HepG2 (cell line): ENCODE measurements at regions not wholly inside any gene's neighbourhood (a gene's known extent, or its start where the extent isn't known, plus 50 kb on each side); places are given as distances from the start of the nearest gene placed in this dataset.

ENCODE experiments used
- TGIF2 ChIP-seq: IDR thresholded peaks from 2 replicates; pipeline ENCODE4 v1.6.1; 2016; ENCODE audit warnings: control low read depth, missing compliant biosample characterization
- YY1 ChIP-seq: IDR thresholded peaks from 2 replicates; pipeline ENCODE4 v1.6.1; 2011; ENCODE audit warnings: low read length, low read depth, moderate library complexity, mild to moderate bottlenecking; ENCODE audit not compliant: insufficient read depth, insufficient replicate concordance
- ZFAT ChIP-seq: sonication (generic); formaldehyde crosslinking; conservative IDR thresholded peaks from 2 replicates; pipeline ENCODE4 v1.8.1; 2023; ENCODE audit warnings: missing genetic modification reagents, inconsistent platforms
- TF ChIP-seq, protein P1 (sequence below): sonication (generic); formaldehyde crosslinking; IDR thresholded peaks from 2 replicates; pipeline ENCODE4 v1.4.0; 2020; ENCODE audit warnings: missing genetic modification reagents, borderline replicate concordance
- TF ChIP-seq, protein P2 (sequence below): sonication (generic); formaldehyde crosslinking; IDR thresholded peaks from 2 replicates; pipeline ENCODE4 v1.5.0; 2020; ENCODE audit warnings: mild to moderate bottlenecking, missing genetic modification reagents, moderate library complexity
- TF ChIP-seq, protein P3 (sequence below), 2 experiments: IDR thresholded peaks; 2 replicates each; pipeline ENCODE4 v1.6.1; 2011 to 2012; ENCODE audit warnings: low read length in 2 of 2, borderline replicate concordance in 1 of 2, low read depth in 1 of 2, mild to moderate bottlenecking in 1 of 2, moderate library complexity in 1 of 2

DNA sequence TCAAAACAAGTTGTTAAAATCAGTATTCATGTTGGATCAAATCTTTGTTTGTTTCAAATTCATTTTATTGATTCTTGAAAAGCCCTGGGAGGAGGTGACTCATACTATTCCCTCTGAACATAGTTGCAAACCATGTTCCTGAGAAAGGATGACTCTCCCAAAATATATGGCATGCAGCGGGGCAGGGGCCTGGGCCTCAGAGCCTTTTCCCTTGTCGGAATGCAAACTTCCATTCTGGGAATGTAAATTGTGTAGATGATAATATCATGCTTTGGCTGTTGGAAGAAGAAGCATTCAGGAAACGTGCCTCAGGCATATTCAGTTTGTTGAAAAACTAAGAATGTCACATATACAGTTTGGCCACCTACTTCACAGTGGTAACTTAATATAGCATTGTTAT lies 242.0 kb downstream of the AUH start:
- no peak for TF ChIP-seq YY1
- TF ChIP-seq ZFAT (CRISPR knock-in tag) = no peak
- TF ChIP-seq, protein P1, sequence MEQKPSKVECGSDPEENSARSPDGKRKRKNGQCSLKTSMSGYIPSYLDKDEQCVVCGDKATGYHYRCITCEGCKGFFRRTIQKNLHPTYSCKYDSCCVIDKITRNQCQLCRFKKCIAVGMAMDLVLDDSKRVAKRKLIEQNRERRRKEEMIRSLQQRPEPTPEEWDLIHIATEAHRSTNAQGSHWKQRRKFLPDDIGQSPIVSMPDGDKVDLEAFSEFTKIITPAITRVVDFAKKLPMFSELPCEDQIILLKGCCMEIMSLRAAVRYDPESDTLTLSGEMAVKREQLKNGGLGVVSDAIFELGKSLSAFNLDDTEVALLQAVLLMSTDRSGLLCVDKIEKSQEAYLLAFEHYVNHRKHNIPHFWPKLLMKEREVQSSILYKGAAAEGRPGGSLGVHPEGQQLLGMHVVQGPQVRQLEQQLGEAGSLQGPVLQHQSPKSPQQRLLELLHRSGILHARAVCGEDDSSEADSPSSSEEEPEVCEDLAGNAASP (CRISPR knock-in tag) = no peak
- no peak for TF ChIP-seq TGIF2 (CRISPR knock-in tag)
- TF ChIP-seq, protein P2, sequence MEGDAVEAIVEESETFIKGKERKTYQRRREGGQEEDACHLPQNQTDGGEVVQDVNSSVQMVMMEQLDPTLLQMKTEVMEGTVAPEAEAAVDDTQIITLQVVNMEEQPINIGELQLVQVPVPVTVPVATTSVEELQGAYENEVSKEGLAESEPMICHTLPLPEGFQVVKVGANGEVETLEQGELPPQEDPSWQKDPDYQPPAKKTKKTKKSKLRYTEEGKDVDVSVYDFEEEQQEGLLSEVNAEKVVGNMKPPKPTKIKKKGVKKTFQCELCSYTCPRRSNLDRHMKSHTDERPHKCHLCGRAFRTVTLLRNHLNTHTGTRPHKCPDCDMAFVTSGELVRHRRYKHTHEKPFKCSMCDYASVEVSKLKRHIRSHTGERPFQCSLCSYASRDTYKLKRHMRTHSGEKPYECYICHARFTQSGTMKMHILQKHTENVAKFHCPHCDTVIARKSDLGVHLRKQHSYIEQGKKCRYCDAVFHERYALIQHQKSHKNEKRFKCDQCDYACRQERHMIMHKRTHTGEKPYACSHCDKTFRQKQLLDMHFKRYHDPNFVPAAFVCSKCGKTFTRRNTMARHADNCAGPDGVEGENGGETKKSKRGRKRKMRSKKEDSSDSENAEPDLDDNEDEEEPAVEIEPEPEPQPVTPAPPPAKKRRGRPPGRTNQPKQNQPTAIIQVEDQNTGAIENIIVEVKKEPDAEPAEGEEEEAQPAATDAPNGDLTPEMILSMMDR (CRISPR knock-in tag) = no peak
- TF ChIP-seq, protein P3, sequence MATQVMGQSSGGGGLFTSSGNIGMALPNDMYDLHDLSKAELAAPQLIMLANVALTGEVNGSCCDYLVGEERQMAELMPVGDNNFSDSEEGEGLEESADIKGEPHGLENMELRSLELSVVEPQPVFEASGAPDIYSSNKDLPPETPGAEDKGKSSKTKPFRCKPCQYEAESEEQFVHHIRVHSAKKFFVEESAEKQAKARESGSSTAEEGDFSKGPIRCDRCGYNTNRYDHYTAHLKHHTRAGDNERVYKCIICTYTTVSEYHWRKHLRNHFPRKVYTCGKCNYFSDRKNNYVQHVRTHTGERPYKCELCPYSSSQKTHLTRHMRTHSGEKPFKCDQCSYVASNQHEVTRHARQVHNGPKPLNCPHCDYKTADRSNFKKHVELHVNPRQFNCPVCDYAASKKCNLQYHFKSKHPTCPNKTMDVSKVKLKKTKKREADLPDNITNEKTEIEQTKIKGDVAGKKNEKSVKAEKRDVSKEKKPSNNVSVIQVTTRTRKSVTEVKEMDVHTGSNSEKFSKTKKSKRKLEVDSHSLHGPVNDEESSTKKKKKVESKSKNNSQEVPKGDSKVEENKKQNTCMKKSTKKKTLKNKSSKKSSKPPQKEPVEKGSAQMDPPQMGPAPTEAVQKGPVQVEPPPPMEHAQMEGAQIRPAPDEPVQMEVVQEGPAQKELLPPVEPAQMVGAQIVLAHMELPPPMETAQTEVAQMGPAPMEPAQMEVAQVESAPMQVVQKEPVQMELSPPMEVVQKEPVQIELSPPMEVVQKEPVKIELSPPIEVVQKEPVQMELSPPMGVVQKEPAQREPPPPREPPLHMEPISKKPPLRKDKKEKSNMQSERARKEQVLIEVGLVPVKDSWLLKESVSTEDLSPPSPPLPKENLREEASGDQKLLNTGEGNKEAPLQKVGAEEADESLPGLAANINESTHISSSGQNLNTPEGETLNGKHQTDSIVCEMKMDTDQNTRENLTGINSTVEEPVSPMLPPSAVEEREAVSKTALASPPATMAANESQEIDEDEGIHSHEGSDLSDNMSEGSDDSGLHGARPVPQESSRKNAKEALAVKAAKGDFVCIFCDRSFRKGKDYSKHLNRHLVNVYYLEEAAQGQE (IDR thresholded peaks at IDR 0.05; ENCODE audit: borderline replicate concordance in 1 of 2, low read depth in 1 of 2, low read length in 2 of 2) = no peak
